RWPE2 (cell line): ENCODE measurements at regions not wholly inside any gene's neighbourhood (a gene's known extent, or its start where the extent isn't known, plus 50 kb on each side); places are given as distances from the start of the nearest gene placed in this dataset.
"Not testable (repeated sequence)": the region's sequence is repeated elsewhere in the genome, so short reads cannot be mapped to it uniquely, and the experiment has no call there.

Experiments
- ATAC-seq: fragments of 200-7000 bp; cut with Tn5 transposase; 3 replicates; pipeline ENCODE4 v1.9.1; 2021; ENCODE audit warnings: low read depth
- DNase-seq: peaks from one replicate; pipeline ENCODE4 v3.0.0-alpha.2; 2020; ENCODE audit warnings: low spot score
- H3K27ac ChIP-seq: fragments of 450-650 bp; 2 replicates; pipeline ENCODE4 v1.5.1; 2017; ENCODE audit warnings: mild to moderate bottlenecking; ENCODE audit not compliant: poor library complexity, severe bottlenecking
- H3K27me3 ChIP-seq: fragments of 250-450 bp; sonication (Bioruptor Pico); 2 replicates; pipeline ENCODE4 v1.5.1; 2021; ENCODE audit warnings: mild to moderate bottlenecking, moderate library complexity; ENCODE audit not compliant: insufficient read depth, poor library complexity, severe bottlenecking
- H3K36me3 ChIP-seq: fragments of 250-450 bp; sonication (Bioruptor Pico); 2 replicates; pipeline ENCODE4 v1.5.1; 2020; ENCODE audit warnings: low read depth, mild to moderate bottlenecking, moderate library complexity
- H3K4me1 ChIP-seq: fragments of 250-450 bp; sonication (Bioruptor Pico); 2 replicates; pipeline ENCODE4 v1.5.1; 2021; ENCODE audit warnings: mild to moderate bottlenecking, moderate library complexity; ENCODE audit not compliant: insufficient read depth, poor library complexity, severe bottlenecking
- H3K4me3 ChIP-seq: fragments of 250-450 bp; sonication (Bioruptor Pico); 2 replicates; pipeline ENCODE4 v1.5.1; 2021; ENCODE audit warnings: mild to moderate bottlenecking, moderate library complexity; ENCODE audit not compliant: severe bottlenecking
- H3K9me3 ChIP-seq: fragments of 250-450 bp; sonication (Bioruptor Pico); 2 replicates; pipeline ENCODE4 v1.5.1; 2021; ENCODE audit warnings: mild to moderate bottlenecking, moderate library complexity; ENCODE audit not compliant: severe bottlenecking
- TF ChIP-seq, protein P1 (sequence below): fragments of 450-650 bp; IDR thresholded peaks from one replicate; pipeline ENCODE4 v1.5.1; 2017; ENCODE audit warnings: mild to moderate bottlenecking, moderate library complexity; ENCODE audit not compliant: poor library complexity, severe bottlenecking

DNA sequence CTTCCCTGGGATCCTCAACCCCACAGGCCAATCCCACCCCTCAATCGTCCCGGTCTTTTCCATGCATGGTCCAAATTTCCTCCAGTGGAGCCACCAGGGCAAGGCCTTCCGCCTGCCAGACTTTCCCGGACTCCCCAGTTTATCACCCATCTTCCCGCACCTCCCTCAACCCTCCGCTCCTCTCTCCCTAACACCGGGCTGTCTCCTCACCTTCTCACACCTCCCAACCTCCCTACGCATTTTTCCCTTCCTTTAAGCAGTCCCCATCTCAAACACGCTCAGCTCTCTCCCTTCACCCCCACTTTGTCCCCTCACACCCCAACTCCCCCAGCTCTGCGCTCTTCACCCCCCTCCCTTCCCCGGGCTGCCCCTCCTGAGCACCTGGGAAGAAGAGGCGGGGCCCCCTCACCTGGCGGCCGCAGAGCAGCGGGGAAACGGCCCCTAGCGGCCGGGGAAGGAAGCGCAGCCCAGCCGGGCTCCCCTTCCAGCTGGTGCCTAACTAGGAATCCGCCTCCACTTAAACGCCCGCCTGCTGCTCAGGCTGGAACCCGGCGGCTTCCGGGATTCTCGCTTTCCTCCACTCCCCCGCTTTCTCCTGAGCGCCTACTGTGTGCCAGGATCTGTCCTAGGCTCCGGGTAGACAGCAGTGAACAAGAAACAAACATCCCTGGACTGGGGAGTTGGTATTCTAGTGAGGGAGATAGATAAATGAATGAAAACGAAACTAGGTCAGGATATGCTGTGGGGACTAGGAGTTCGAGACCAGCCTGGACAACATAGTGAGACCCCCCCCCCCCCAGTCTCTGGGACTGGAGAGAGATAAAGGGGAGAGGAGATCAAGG, 126.7 kb downstream of the CRLF3 start:
- TF ChIP-seq, protein P1, sequence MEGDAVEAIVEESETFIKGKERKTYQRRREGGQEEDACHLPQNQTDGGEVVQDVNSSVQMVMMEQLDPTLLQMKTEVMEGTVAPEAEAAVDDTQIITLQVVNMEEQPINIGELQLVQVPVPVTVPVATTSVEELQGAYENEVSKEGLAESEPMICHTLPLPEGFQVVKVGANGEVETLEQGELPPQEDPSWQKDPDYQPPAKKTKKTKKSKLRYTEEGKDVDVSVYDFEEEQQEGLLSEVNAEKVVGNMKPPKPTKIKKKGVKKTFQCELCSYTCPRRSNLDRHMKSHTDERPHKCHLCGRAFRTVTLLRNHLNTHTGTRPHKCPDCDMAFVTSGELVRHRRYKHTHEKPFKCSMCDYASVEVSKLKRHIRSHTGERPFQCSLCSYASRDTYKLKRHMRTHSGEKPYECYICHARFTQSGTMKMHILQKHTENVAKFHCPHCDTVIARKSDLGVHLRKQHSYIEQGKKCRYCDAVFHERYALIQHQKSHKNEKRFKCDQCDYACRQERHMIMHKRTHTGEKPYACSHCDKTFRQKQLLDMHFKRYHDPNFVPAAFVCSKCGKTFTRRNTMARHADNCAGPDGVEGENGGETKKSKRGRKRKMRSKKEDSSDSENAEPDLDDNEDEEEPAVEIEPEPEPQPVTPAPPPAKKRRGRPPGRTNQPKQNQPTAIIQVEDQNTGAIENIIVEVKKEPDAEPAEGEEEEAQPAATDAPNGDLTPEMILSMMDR, result peak; percentile 91
- peak overlapping the region; percentile 25 for H3K4me3 ChIP-seq

DNA sequence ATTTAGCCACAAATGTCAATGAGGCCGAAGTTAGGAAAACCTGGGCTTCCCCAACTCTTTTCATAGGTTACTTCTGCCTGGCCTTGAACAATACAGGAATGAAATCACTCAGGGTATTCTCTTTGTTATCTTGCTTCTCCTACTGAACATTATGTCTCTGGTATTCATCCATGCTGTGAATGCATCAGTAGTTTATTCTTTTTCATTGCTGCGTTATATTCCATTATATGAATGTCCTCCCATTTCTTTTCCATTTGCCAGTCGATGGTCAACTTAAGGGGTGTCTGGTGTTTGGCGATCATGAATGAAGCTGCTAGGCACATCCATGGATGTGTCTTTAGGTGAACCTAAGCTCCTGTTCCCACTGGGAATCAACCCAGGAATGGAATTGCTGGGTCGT, 128.3 kb downstream of the CRLF3 start:
- no peak overlapping the region for H3K27ac ChIP-seq
- DNase-seq, result no peak
- no peaks in the 10 kb centered on the region for H3K9me3 ChIP-seq
- TF ChIP-seq, protein P1, result no peak
- H3K4me3 ChIP-seq, result no peak overlapping the region
- no peaks in the 10 kb centered on the region for H3K4me1 ChIP-seq
- ATAC-seq, result no peak
- H3K27me3 ChIP-seq, result no peaks in the 10 kb centered on the region
- no peaks in the 10 kb centered on the region for H3K36me3 ChIP-seq

More for the DNA sequence above, 126.7 kb downstream of the CRLF3 start:
- not testable (repeated sequence) for H3K36me3 ChIP-seq, H3K4me1 ChIP-seq, H3K9me3 ChIP-seq, DNase-seq, H3K27ac ChIP-seq, H3K27me3 ChIP-seq
- peak; percentile 96 for ATAC-seq

DNA sequence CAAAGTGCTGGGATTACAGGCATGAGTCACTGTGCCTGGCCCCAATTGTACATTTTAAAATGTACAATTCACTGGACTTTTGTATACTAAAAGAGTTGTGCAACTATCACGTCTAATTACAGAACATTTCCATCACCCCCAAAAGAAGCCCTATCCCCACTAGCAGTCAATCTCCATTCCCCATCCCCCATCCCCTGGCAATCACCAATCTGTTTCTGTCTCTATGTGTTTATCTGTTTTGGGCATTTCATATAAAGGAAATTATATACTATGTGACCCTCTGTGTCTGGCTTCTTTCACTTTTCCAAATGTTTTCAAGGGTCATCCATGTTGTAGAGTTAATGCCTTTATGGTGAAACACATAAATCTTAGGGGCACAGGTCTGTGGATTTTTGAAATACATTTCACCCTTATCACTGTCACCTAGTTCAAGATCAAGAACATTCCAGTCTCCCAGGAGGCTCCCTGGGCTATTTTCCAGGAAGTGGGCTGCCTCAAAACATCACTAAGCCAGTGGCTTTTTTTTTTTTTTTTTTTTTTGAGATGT, 129.2 kb downstream of the CRLF3 start:
- not testable (repeated sequence) for H3K9me3 ChIP-seq, H3K4me1 ChIP-seq, H3K36me3 ChIP-seq, H3K27me3 ChIP-seq, DNase-seq, ATAC-seq, H3K27ac ChIP-seq, H3K4me3 ChIP-seq

DNA sequence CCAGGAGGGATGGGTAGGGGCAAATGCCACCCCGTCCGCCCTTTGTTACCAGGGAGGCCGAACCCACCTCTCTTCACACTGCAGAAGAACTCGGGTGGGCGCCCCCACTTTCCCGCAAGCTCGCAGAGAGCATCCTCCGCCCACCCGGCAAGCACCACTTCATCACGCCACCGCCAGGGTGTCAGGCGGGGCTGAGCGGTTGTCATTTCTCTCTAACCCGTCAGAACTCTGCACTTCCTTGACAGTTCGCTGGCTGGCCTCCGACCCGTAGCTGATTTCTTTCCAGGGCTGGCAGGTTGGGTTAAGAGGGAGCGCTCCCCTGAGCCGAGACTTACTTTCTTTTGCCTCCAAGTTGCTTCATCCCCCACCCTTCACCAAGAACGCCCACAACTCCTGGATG, 130.7 kb downstream of the CRLF3 start:
- H3K4me1 ChIP-seq, H3K4me3 ChIP-seq, H3K9me3 ChIP-seq, H3K27ac ChIP-seq, H3K27me3 ChIP-seq, DNase-seq, H3K36me3 ChIP-seq, ATAC-seq: not testable (repeated sequence)

DNA sequence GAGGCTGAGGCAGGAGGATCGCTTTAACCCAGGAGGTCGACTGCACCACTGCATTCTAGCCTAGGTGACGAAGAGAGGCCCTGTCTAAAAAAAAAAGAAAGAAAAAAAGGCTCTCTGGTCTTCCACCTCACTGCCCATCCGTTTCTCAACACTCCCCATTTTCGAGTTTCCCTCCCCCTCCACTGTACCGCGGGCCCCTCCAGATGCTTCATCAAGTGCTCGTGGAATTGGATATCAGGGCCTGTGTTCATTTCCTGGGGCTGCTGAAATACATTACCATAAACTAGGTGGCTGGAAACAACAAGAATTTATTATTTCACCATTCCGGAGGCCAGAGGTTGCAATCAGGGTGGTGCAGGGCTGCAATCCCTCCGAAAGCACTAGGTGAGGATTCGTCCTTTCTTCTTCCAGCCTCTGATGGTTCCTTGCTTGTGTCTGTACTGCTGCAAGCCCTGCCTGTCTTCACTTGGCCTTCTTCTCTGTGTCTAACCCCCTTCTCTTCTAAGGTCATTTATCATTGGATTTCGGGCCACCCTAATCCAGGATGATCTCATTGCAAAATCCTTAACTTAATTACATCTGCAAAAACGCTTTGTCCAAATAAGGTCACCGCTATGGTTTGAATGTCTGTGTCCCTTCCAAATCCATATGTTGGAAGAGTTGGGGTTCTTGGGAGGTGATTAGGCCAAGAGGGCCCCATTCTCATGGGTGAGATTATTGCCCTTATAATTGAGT, 135.1 kb downstream of the CRLF3 start:
- H3K9me3 ChIP-seq, result not testable (repeated sequence)

DNA sequence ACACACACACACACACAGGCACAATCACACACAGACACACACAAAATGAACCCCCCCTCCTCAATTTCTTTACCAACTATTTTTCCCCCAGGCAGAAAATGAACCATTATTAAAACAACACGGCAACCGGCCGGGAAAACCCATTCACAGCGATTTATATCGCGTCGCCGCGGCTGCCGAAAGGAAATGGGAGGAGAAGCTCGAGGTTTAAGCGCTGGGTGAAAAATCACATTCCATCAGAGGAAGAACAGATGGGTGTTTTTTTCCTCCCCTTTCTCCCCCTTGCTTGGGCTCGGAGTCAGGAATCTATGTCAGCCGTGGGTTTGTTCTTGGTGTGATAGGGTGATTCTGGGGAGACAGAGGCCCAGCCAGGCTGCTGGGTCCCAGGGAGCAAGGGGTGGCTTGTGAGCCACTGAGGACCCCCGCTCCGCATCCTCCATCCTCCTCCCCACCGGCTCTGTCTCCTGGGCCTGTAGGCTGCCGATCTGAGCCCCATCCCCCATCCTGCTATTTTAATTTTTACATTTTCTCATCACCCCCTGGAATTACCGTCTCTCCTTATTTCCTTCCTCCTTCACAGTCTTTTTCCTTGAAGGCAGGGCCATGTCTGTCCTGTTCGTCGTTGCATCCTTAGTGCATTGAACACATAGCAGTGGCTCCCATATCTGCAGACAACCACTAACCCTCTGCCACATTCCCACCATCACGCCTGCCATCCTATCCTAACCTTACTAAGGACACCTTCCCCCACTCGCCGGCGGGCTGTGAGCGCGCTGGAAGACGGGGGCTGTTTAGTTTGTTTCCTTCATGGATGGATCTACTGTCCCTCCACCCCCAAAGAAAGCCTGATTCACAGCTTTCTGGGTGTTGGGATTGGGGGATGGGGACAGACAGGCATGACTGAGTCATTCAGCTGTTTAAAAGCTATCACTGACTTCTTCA, 137.7 kb downstream of the CRLF3 start:
- DNase-seq, H3K9me3 ChIP-seq, H3K4me3 ChIP-seq, ATAC-seq, H3K27ac ChIP-seq, H3K36me3 ChIP-seq, H3K4me1 ChIP-seq, H3K27me3 ChIP-seq: not testable (repeated sequence)

More for the DNA sequence above, 135.1 kb downstream of the CRLF3 start:
- not testable (repeated sequence) for H3K36me3 ChIP-seq, H3K4me1 ChIP-seq, H3K4me3 ChIP-seq, DNase-seq, ATAC-seq, H3K27me3 ChIP-seq, H3K27ac ChIP-seq

DNA sequence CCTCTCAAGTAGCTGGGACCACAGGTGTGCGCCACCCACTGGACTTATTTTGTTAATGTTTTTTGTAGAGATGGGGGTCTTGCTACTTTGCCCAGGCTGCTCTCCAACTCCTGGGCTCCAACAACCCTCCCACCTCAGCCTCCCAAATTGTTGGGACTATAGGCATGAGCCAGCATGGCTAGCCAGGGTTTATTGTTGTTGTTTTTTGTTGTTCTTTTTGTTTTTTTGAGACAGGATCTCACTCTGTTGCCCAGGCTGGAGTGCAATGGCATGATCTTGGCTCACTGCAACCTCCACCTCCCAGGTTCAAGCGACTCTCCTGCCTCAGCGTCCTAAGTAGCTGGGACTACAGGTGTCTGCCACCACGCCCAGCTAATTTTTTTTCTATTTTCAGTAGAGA, 142.2 kb downstream of the CRLF3 start:
- ATAC-seq, H3K4me3 ChIP-seq, H3K9me3 ChIP-seq, H3K4me1 ChIP-seq, H3K36me3 ChIP-seq, H3K27me3 ChIP-seq, H3K27ac ChIP-seq, DNase-seq: not testable (repeated sequence)

DNA sequence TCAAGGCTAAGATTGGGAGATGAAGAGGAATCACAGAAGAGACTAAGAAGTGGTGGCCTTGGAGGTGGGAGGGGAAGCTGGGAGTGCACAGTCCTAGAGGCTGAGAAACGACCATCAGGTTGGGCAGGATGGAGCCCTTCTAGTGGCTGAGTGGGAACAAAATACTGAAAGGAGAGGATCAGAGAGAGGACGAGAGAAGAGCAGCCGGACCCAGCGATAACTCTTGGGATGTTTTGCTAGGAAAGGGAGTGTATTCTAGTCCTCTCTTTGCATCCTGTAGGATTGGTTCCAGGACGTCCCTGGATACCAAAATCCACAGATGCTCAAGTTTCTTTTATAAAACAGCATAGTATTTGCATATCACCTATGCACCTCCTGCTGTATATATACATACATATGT, 143.8 kb downstream of the CRLF3 start:
- DNase-seq, H3K9me3 ChIP-seq, H3K27me3 ChIP-seq, H3K4me3 ChIP-seq, ATAC-seq, H3K36me3 ChIP-seq, H3K27ac ChIP-seq, H3K4me1 ChIP-seq: not testable (repeated sequence)
